OCI-LY1 (cell line): ENCODE measurements at regions not wholly inside any gene's neighbourhood (a gene's known extent, or its start where the extent isn't known, plus 50 kb on each side); places are given as distances from the start of the nearest gene placed in this dataset.

ENCODE experiments used
- EZH2 ChIP-seq: fragments of 200-600 bp; sonication (generic), shearing (Covaris generic); IDR thresholded peaks from 2 replicates; pipeline ENCODE4 v1.8.0; 2017; ENCODE audit warnings: borderline replicate concordance, mixed run types, mild to moderate bottlenecking, antibody characterized with exemption, low read length, moderate library complexity, mixed read lengths
- TF ChIP-seq, protein P1 (sequence below): fragments of 200-600 bp; sonication (generic), shearing (Covaris generic); IDR thresholded peaks from 2 replicates; pipeline ENCODE4 v1.5.1; 2017; ENCODE audit warnings: mild to moderate bottlenecking, antibody characterized with exemption, low read length, moderate library complexity, mixed read lengths

- TF ChIP-seq, protein P1, sequence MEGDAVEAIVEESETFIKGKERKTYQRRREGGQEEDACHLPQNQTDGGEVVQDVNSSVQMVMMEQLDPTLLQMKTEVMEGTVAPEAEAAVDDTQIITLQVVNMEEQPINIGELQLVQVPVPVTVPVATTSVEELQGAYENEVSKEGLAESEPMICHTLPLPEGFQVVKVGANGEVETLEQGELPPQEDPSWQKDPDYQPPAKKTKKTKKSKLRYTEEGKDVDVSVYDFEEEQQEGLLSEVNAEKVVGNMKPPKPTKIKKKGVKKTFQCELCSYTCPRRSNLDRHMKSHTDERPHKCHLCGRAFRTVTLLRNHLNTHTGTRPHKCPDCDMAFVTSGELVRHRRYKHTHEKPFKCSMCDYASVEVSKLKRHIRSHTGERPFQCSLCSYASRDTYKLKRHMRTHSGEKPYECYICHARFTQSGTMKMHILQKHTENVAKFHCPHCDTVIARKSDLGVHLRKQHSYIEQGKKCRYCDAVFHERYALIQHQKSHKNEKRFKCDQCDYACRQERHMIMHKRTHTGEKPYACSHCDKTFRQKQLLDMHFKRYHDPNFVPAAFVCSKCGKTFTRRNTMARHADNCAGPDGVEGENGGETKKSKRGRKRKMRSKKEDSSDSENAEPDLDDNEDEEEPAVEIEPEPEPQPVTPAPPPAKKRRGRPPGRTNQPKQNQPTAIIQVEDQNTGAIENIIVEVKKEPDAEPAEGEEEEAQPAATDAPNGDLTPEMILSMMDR = no peak
- TF ChIP-seq EZH2 = no peak
Observed at GRCh38 chr4:146073517-146073916, 102.0 kb upstream of the LSM6 start.
